Activated CD4-positive, alpha-beta T cell treated with anti-CD3 and anti-CD28 coated beads, Interleukin-2, amount 50 U/mL, for 4 hours (primary cell): ENCODE measurements at regions not wholly inside any gene's neighbourhood (a gene's known extent, or its start where the extent isn't known, plus 50 kb on each side); places are given as distances from the start of the nearest gene placed in this dataset.

Experiments
- DNase-seq, 2 experiments: peaks; one replicate each; pipeline ENCODE4 v3.0.0-alpha.2; 2020

DNA sequence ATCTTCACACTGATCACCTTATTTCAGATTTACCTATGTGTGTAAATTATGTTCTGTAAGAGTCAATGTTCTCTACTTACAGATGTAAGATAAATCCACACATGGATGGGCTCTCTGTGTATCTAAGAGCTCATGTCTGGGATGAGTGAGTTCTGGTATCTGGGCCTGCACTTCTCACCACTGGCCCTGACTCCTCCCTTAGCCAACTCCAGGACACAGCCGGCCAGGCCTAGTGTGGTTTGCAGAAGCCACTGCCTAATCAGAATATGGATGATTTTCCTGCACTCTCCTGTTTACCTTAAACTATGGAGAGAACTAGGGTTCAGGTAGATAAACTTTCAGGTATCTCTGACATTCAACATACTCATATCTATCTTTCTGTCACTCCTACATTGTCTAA lies 1284.8 kb downstream of the TMEM121 start:
- no peak for DNase-seq

DNA sequence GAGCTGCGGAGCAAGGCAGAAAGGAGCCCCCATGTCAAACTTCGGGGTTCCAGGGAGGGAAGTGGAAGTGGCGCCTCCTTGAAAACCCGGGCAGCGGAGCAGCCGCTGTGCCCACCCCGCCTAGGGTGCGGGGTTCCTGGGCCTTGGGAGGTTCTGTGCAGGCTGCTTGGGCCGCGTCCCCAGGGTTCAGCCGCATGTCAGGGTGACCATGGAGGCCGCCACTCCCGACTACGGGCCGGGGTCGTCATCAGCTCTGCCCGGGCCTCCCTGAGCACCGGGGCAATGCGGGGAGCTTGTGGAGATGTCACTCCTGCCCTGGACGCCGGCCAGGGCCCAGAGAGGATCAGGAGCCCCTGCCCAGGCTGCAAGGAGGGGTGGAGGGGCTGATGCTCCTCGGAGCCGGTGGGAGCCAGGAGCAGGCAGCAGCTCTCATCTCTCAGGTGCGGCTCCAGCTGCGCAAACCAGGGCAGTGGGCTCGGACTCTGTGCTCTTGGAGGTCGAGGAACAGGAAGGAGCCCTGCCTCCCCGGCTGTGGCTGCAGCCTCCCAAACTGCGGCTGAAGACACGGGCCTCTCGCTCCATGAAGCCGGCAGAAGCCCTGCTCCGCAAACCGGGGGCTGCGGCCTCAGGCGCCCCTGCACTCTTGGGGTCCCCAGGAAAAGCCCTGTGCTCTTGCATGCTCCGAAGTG lies 1286.5 kb downstream of the TMEM121 start:
- DNase-seq = no peak

DNA sequence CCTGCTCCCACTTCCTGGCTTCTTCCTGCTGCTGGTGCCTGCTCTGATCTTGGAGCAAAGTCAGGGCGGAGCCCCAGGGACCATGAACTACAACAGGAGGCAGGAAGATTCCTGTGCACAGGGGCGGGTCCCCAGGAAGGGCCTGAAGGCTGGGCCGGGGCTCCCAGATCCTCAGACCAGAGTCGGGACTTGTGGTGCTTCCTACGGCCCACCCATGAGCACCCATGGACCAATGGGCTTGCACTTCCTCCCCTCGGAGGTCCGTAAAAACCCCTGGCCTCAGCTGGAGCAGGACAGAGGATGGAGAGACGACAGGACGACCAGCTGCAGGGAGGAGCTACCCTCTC lies 1287.1 kb downstream of the TMEM121 start:
- no peak for DNase-seq

DNA sequence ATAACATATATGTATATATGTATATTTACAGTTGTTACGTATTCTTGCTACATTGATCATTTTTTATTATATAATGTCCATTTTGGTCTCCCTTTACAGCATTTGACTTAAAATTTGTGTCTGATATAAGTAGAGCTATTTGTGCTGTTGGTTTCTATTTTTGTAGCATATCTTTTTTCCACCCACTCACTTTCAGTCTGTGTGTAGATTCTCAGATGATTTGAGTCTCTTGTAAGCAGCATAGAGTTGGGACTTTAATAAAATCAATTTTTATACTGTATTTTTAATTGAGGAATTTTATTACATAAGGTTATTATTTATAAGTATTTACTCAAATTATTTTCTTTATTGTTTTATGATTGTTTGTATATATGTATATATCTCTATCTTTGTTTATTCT lies 1293.7 kb downstream of the TMEM121 start:
- no peak for DNase-seq

DNA sequence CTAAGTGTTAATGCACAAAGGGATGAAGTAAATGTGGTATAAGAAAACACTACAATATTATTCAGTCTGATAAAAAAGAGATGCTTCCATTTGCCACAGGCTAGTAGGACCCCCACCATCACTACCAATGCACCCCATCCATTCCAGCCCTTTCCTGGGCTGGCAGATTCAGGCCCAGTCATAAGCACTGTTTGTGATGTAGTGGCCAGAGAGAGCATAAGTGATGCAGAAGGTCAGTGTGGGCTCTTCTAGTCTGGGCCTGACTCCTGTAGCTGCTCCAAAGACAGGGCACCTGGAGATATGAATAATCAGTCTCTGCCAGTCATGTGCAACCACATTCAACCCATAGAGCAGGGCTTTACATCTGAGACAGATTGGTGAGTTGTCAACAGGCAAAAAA lies 1294.7 kb downstream of the TMEM121 start:
- no peak for DNase-seq

DNA sequence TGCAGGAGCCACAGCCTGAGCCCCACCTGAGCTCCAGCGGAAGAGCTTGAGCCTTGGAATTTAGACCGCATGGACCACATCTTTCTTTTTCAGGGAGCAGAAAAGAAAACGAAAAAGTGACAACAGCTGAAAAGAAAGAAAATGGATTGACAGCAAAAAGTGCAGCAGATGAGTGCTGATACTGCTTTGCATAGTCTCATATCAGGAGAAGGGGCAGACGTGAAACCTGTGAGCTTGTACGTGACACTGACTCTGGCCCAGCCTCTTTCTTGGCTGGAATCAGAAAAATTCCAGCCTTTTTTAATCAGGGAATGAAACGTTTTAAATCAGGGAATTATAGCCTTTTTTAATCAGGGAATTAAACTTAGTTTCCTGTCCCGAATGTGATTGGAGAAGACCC lies 1296.5 kb downstream of the TMEM121 start:
- no peak for DNase-seq

DNA sequence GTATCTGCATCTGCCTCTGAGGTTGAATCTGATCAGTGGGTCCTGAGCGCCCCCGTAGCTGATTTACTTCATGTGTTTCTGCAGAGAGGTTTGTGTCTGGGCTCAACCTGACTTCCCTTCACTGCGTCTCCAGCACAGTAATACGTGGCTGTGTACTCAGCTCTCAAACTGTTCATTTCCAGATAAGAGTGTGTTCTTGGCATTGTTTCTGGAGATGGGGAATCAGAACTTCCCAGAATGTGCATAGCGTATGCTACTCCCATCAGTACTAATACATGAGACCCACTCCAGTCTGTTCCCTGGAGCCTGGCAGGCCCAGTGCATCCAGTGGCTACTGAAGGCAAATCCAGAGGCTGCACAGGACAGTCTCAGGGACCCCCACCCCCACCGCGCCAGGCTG lies 1297.2 kb downstream of the TMEM121 start:
- no peak for DNase-seq

DNA sequence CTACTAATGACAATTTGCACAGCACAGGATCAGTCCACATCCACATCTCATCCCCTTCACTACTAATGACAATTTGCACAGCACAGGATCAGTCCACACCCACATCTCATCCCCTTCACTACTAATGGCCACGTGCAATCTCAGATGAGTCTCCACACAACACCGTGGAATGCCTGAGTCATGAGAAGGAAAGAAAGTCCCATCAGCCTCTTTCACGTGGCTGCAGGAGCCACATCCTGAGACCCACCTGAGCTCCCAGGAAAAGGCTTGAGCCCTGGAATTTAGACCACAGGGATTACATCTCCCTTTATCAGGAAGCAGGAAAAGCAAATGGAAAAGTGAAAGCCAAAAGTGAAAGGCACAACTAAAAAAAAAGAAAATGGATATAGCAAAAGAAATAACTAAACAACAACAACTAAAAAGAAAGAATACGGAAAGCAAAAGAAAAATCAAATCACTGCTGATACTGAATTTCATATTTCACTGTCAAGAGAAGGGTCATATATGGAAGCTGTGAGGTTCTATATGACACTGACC lies 1300.5 kb downstream of the TMEM121 start:
- no peak for DNase-seq

DNA sequence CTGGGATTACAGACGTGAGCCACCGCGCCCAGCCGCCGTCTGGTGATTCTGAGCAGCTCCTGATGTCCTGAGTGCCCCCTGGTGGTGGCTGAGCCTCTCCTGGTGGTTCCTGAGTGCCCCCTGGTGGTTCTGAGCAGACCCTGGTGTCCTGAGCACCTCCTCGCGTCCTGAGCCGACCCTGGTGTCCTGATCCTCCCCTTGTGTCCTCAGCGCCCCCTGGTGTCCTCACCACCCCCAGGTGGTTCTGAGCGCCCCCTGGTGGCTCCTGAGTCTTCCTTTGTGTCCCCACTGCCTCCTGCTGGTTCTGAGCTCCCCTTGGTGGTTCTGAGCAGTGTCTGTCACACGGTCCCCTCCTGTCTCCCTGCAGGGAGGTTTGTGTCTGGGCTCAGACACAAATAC lies 1304.9 kb downstream of the TMEM121 start:
- peak; percentile 22 to 35 for DNase-seq

DNA sequence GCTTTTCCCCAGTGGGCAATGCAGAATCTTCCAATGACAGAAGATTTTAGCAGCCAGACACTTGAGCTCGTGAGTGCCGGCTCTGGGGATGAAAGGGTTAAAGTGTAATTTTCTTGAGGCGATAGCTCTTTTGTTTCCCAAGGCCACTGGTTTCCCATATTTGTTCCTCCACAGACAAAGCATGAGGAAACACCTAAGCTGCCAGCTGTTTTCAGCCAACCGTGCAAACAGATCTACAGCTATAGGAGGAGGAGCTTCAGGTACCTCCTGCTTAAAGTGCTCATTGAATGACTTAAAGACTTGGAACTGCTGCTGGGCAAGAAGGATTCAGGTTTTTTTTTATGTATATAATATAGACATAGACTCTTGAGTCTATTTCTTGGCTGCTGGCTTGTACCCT lies 1311.5 kb downstream of the TMEM121 start:
- DNase-seq = no peak

DNA sequence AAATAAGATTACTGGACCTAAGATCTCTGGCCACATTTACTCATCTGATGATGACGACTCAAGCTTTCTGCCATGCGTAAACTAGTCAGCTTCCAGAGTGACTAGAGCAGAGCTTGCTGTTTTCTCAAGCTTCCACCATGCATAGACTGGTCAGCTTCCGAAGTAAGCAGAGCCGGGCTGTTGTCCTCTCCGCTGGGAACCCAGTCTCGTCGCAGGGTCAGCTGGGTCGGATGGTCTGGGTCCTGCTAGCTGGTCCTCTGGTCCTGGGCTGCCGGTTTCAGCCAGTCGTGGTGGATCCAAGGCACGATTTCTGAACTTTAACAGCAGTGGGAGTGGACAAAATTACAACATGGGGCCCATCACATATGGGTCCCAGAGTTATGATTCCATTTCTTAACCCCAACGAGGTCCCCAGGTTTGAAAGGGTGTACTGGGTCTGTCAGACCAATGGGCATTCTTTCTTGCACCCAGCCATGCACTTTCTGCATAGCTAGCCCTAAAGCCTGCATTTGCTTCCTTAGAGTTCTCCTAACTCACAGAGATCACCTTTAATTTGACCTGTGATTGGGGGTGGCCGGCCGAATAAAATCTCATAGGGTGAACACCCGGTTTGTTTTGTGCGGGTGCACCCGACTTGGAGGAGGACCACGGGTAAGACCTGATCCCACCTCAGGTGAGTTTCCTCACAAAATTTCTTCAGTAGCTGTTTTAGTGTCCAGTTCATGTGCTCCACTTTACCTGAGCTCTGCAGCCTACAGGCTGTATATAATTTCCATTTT lies 1312.8 kb downstream of the TMEM121 start:
- no peak for DNase-seq

DNA sequence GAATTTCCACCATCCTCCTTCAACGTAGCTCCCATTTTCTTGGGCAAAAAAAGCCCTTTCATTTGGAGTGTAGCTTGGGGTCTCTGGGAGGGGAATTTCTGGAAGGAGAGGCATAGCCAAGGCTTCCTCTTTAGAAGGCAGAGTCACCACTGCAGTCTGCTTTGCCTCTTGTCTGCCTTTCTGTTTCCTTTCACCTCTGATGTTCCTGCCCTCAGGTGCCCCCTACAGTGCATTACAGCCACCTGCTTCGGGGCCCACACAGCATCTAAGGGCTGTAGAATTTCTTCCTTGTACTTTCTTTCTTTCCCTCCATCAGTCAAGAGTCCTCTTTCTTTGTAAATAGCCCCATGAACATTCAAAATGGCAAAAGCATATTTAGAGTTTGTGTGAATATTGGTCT lies 1313.9 kb downstream of the TMEM121 start:
- peak in 1 of 2 experiments; percentile 3 for DNase-seq

DNA sequence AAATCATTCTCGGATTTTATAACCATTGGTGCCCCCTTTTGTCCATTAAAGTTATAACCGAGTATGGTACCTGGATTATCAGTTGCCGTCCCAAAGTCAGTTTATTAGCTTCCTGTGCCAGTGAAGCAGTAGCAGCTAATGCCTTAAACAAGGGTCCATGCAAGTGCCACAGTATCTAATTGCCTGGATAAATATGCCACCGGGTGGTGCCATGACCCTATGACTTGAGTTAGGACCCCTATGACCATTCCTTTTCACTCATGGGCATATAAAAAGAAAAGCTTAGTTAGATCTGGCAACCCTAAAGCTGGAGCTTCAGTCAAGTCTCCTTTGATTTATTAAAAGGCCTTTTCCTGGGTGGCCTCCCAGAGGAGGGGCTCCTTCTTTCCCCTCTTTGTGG lies 1314.6 kb downstream of the TMEM121 start:
- no peak for DNase-seq

DNA sequence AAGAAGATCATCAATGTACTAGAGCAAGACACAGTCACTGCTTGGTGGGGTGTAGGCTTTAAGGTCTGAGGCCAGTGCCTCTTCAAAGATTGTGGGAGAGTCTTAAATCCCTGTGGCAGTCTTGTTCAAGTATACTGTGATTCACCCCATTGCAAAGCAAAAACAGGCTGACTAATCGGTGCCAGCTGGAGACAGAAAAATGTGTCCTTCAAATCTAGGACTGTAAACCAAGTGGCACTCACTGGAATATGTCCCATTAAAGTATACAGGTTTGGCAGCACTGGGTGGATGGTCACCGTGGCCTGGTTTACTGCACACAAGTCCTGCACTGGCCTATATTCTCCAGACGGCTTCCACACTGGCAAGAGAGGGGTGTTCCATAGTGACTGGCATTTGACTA lies 1315.3 kb downstream of the TMEM121 start:
- no peak for DNase-seq

DNA sequence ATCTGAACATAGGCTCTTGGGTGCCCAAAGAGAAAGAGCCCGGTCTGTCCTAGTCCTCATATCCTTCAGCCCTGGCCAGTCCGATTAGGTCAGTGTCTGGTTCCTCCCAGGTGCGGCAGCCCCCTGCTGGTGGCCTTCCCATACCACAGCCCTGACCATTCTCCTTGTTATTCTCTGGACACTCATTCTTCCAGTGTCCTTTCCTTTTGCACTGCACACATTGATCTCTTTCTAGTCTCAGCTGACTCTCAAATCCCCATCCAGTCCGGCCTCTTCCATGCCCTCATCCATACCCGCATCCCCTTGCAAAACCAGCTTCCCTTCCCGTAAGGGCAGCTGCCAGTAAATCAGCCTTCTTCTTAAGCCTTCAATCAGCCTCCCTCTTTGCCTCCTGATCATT lies 1316.3 kb downstream of the TMEM121 start:
- DNase-seq = no peak

DNA sequence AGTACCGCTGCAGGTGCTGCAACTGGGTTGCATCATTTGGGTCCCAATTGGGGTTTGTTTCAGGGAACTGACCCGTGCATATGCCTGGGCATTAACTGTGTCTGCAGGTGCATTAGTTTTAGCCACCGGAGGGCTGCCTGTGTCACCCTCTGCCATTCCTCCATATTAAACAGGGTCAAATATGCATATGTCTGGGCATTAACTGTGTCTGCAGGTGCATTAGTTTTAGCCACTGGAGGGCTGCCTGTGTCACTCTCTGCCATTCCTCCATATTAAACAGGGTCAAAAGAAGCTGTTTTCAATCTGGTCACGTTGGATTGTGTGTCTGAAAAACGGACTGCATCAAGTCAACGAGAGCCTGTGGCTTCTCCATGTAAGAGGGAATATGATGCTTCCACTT lies 1317.0 kb downstream of the TMEM121 start:
- no peak for DNase-seq

DNA sequence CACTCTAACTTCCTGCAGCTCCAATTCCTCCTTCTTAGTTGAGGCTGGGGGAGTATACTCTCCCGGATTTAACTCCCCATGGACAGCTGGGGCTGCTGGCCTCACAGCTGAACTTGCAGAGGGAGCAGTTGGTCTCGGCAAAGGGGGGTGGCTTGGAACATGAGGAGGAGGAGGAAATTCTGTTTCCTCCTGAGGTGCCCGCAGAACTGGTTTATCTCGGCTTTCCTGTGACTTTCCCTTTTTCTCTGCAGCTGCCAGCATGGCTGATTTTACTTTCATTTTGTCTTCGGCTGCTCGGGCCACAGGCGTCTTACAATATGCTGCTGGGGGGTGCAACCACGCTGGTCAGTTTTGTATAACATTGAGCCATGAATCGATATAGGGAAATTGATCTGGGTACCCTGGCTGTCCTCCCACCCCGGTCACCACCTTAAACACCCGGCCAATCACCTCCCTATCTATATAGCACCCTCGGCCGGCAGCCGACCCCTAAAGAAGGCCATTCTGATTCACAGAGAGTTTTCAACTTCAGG lies 1317.6 kb downstream of the TMEM121 start:
- DNase-seq = peak in 1 of 2 experiments; percentile 12

DNA sequence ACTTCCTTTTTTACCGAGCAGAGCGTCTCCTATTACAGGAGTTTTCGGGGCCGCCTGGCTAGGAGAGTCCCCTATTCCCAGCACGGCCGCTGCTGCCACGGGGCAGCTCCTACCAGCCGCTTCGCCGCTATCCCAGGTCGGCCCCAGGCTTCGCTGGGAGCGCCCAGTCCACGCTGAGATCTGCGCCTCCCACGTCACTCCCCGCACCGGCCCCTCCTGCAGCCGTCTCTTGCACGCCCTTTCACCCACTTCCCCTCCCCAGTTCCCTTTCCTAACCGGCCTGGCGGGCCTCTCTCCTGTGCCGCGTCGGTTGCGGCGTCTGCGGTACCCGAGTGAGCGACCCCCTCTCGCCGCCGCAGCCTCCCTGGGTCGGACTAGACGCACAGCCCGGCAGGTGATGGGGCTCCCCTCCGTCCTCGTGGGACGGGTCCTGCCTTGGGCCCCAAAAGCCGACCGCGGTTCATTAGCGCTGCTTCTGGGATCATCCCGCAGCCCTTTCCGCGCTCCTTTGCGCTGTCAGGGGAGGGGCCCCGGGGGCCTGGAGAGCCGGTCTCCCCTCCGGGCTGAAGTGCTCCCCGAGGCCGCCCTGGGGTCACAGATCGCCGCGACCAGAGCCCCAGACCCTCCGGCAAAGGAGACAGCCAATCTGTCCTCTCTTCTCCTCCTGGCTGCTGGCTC lies 1318.4 kb downstream of the TMEM121 start:
- DNase-seq = peak; percentile 51 to 53

DNA sequence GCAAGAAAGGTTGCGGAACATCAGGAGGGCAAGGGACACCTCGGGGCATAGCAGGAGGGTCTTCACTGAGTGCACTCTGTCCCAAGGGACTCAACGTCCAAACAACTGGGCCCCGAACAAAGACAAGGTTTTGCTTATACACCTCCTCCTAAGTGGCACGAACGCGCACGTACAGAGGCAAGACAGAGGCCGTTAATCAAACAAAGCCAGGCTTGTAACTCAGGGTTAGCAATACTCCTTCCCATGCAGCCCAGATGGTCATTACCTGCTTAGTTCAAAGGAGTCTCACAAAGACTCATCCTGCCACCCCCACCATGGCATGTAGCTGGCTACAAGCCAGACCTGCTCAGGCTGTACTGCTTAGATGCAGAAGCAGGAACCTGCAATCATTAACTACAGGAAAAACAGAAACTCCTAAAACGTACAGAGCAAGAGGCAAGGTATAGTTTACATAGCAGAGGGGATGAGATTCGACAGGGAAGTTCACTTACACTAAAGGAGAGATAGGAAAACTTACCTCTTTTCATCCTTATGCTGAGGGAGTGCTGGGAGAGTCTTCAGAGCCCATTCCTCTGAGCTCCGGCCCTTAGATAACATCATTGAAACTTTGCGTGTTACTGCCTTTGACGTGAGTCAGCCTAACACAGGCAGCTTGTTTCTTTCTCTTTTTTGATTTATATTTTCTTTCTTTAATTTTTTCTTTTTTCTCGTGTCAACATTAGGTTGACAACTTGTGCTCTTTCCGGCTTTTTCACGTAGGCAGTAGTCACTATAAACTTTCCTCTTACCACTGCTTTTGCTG lies 1319.1 kb downstream of the TMEM121 start:
- DNase-seq = peak; percentile 24 to 41

DNA sequence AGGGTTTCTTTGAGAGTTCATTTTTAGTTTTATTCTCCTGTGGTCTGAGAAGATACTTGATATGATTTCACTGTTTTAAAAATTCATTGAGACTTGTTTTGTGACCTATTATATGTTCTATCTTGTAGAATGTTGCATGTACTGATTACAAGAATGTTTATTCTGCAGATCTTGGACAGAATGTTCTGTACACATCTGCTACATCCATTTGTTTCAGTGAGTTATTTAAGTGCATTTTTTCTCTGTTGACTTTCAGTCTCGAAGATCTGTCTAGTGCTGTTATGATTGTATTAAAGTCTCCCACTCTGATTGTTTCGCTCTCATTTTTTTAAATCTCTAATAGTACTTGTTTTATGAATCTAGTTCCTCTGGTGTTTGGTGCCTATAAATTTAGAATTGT lies 1319.8 kb downstream of the TMEM121 start:
- DNase-seq = no peak

DNA sequence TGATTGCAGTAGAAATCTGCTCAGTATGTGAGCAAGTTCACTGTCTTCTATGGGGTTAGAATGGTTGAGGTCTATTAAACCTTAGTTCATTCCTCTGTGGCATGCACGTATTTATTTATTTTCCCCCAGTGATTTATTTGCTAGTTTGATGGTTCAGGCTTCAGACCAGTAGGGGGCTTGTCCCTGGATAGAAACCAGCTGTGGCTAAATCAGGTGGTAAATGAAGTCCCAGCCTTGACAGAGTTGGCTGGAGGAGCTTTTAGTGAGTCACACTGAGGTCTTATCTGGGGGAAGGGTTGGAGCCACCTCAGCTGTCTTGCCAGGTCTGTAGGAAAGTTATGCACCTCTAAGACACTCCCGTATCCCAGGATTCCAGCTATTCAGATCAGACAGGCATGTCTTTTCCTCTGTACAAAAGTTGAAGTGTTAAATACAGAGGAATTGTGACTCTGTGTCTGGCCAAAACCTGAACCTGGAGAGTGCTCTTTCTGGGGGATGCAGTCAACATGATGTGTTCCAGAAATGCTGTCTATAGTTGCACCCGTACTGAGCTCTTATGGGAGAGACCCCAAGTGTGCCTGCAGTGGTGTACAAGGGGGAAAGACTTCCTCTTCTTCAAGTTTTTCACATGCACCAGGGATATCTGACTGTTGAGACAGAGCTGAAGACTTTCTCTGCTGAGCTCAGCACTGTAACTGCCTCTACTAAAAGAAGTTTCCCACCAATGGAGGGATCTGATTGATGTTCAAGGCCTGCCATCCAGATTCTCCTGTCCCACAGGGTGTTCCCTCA lies 1322.1 kb downstream of the TMEM121 start:
- DNase-seq = no peak
